ENCODE measurements at regions not wholly inside any gene's neighbourhood (a gene's known extent, or its start where the extent isn't known, plus 50 kb on each side); places are given as distances from the start of the nearest gene placed in this dataset.

- TF ChIP-seq CTCF (IDR thresholded peaks at IDR 0.05) (no peak), POLR2A (IDR thresholded peaks at IDR 0.05) (no peak)
Measured at GRCh38 chr1:47709872-47710231, 272.0 kb downstream of the FOXD2 start.

Data from uterus (tissue), 2 donors.